Endothelial cell of umbilical vein (primary cell): ENCODE measurements at regions not wholly inside any gene's neighbourhood (a gene's known extent, or its start where the extent isn't known, plus 50 kb on each side); places are given as distances from the start of the nearest gene placed in this dataset.

Experiments
- BruUV-seq: library from RNA; stranded (reverse); fragments of 400-500 nt; replicated peaks from 2 replicates; lab custom pipeline; 2021; lab: Mats Ljungman, UMichigan
- CTCF ChIA-PET: fragments of 300-600, 350-600 bp; sonication (Branson Sonifier 250); formaldehyde crosslinking; loops from one replicate; lab custom pipeline; 2021; ENCODE audit warnings: antibody characterized with exemption, inconsistent platforms; lab: Charles Lee
- POLR2A ChIA-PET: fragments of 300-600, 350-600 bp; sonication (Branson Sonifier 250); formaldehyde crosslinking; loops from one replicate; lab custom pipeline; 2021; ENCODE audit warnings: antibody characterized with exemption, inconsistent platforms; lab: Charles Lee
- DNase-seq: peaks from one replicate; pipeline ENCODE4 v3.0.0-alpha.2; 2011; ENCODE audit warnings: low read depth, low spot score
- FAIRE-seq: peaks from 2 replicates; lab custom pipeline; 2011; peaks lifted over from hg19 to GRCh38; lab: Jason Lieb, UNC
- H2AFZ ChIP-seq: 2 replicates; pipeline ENCODE4 v1.6.0; 2012; ENCODE audit warnings: low read depth, low read length, control low read depth, inconsistent platforms
- H3K27ac ChIP-seq: 2 replicates; pipeline ENCODE4 v1.5.1; 2011; ENCODE audit warnings: low read depth, mild to moderate bottlenecking, control low read depth, low read length, moderate library complexity; ENCODE audit not compliant: insufficient read depth
- H3K27me3 ChIP-seq, 2 experiments: 2 replicates each; pipeline versions ENCODE4 v1.6.0 to v1.6.1; 2011; ENCODE audit warnings: low read length in 2 of 2, mixed read lengths in 1 of 2; ENCODE audit not compliant: control insufficient read depth in 2 of 2, insufficient read depth in 2 of 2
- H3K36me3 ChIP-seq, 2 experiments: 2 replicates in 1 of 2; 3 replicates in 1 of 2; pipeline ENCODE4 v1.5.1; 2011; ENCODE audit warnings: low read length in 2 of 2, mild to moderate bottlenecking in 1 of 2, moderate library complexity in 1 of 2; ENCODE audit not compliant: control insufficient read depth in 2 of 2, insufficient read depth in 2 of 2; ENCODE audit errors: extremely low read depth in 1 of 2
- H3K4me1 ChIP-seq: 3 replicates; pipeline ENCODE4 v1.5.1; 2011; ENCODE audit warnings: mild to moderate bottlenecking, low read length; ENCODE audit not compliant: control insufficient read depth, insufficient read depth; ENCODE audit errors: extremely low read depth
- H3K4me2 ChIP-seq: 2 replicates; pipeline ENCODE4 v1.6.1; 2011; ENCODE audit warnings: low read length, control low read depth, mixed read lengths; ENCODE audit not compliant: insufficient read depth
- H3K4me3 ChIP-seq, 3 experiments: fragments of 200-600 bp in 1 of 3; sonication (generic), shearing (Covaris generic) in 1 of 3; replicated peaks in 1 of 3; 2 replicates each; pipeline ENCODE4 v1.5.1; 2011 to 2016; ENCODE audit warnings: control low read depth in 3 of 3, low read length in 3 of 3, mild to moderate bottlenecking in 2 of 3, inconsistent platforms in 1 of 3, low read depth in 1 of 3, moderate library complexity in 1 of 3; ENCODE audit not compliant: insufficient read depth in 1 of 3
- H3K79me2 ChIP-seq: 2 replicates; pipeline ENCODE4 v1.6.0; 2012; ENCODE audit warnings: low read length, inconsistent platforms; ENCODE audit not compliant: control insufficient read depth, insufficient read depth
- H3K9ac ChIP-seq: replicated peaks from 2 replicates; pipeline ENCODE3; 2011; ENCODE audit warnings: low read length, control low read depth; ENCODE audit not compliant: insufficient read depth; ENCODE audit errors: extremely low read depth
- H3K9me1 ChIP-seq: replicated peaks from 3 replicates; pipeline ENCODE4 v1.6.0; 2011; ENCODE audit warnings: mild to moderate bottlenecking, low read length; ENCODE audit not compliant: control insufficient read depth, insufficient read depth; ENCODE audit errors: extremely low read depth
- H3K9me3 ChIP-seq: replicated peaks from 2 replicates; pipeline ENCODE4 v1.5.1; 2012; ENCODE audit warnings: low read length, inconsistent platforms; ENCODE audit not compliant: control insufficient read depth, insufficient read depth
- H4K20me1 ChIP-seq: replicated peaks from 2 replicates; pipeline ENCODE3; 2011; ENCODE audit warnings: mild to moderate bottlenecking, low read length; ENCODE audit not compliant: control insufficient read depth, insufficient read depth; ENCODE audit errors: extremely low read depth
- CTCF ChIP-seq, 2 donors: IDR thresholded peaks; 1 replicate in 1 of 2; 2 replicates in 1 of 2; pipeline ENCODE4 v1.5.1; 2011; ENCODE audit warnings: low read length in 2 of 2, mild to moderate bottlenecking in 2 of 2, moderate library complexity in 2 of 2, control low read depth in 1 of 2, inconsistent platforms in 1 of 2, low read depth in 1 of 2; ENCODE audit not compliant: insufficient read depth in 1 of 2; ENCODE audit errors: extremely low read depth in 1 of 2
- EZH2 ChIP-seq: IDR thresholded peaks from 2 replicates; pipeline ENCODE4 v1.6.1; 2012; ENCODE audit warnings: borderline replicate concordance, low read depth, mild to moderate bottlenecking, moderate library complexity, low read length, inconsistent platforms; ENCODE audit not compliant: severe bottlenecking
- FOS ChIP-seq: IDR thresholded peaks from 2 replicates; pipeline ENCODE4 v1.6.1; 2011; ENCODE audit warnings: mild to moderate bottlenecking, low read length, moderate library complexity, borderline replicate concordance; ENCODE audit not compliant: insufficient read depth
- GATA2 ChIP-seq: IDR thresholded peaks from 2 replicates; pipeline ENCODE4 v1.7.0; 2011; ENCODE audit warnings: low read depth, mild to moderate bottlenecking, moderate library complexity, mixed read lengths, low read length; ENCODE audit not compliant: insufficient read length, insufficient read depth
- JUN ChIP-seq: IDR thresholded peaks from 2 replicates; pipeline ENCODE4 v1.6.1; 2011; ENCODE audit warnings: borderline replicate concordance, low read depth; ENCODE audit not compliant: insufficient read length, insufficient read depth
- MAX ChIP-seq: IDR thresholded peaks from 2 replicates; pipeline ENCODE4 v1.6.1; 2011; ENCODE audit not compliant: insufficient read depth, insufficient read length
- MYC ChIP-seq: IDR thresholded peaks from one replicate; pipeline ENCODE4 v1.6.1; 2011; ENCODE audit warnings: mild to moderate bottlenecking, low read depth, low read length
- POLR2A ChIP-seq: IDR thresholded peaks from 2 replicates; pipeline ENCODE4 v1.6.1; 2012; ENCODE audit warnings: low read depth, mild to moderate bottlenecking, control low read depth, low read length
- POLR2AphosphoS5 ChIP-seq: IDR thresholded peaks from 2 replicates; pipeline ENCODE4 v1.6.1; 2012; ENCODE audit warnings: low read depth, mild to moderate bottlenecking, control low read depth, low read length, moderate library complexity; ENCODE audit not compliant: insufficient read depth
- dilution Hi-C: fragments of 300-500 bp; cut with MboI; formaldehyde crosslinking; loops from one replicate; pipeline ENCODE4 v1.15.0; 2019; ENCODE audit warnings: low sequenced_read_pairs; ENCODE audit not compliant: extremely low pct_ligation_motif_present
- intact Hi-C: fragments of 100-400 bp; cut with micrococcal nuclease; formaldehyde crosslinking; loops from one replicate; pipeline ENCODE4 v1.10.0; 2022

- Histone ChIP-seq H3K79me2 (no peaks in the 10 kb centered on the region), H3K4me3 (no peak overlapping the region), H3K4me1 (no peaks in the 10 kb centered on the region), H4K20me1 (no peaks in the 10 kb centered on the region), H3K9me3 (no peaks in the 10 kb centered on the region), H3K27me3 (no peaks in the 10 kb centered on the region), H3K27ac (no peak overlapping the region), H3K9ac (no peak overlapping the region), H3K4me2 (no peak overlapping the region), H2AFZ (no peak overlapping the region), H3K36me3 (no peaks in the 10 kb centered on the region), H3K9me1 (no peaks in the 10 kb centered on the region)
- FAIRE-seq (no peak), DNase-seq (no peak)
- dilution Hi-C loops = no loop called here
- BruUV-seq = no TSS peak
- ChIA-PET POLR2A (no interaction called here), CTCF (interaction anchor here (1.6 kb wide), 1 partner anchor 33 kb away, joined by 3 read pairs; no protein-coding TSS in a partner anchor)
- TF ChIP-seq GATA2 = no peak
- TF ChIP-seq POLR2AphosphoS5 = no peak
- no peak for TF ChIP-seq POLR2A
- TF ChIP-seq MYC = no peak
- TF ChIP-seq JUN = no peak
- no peak for TF ChIP-seq CTCF (IDR thresholded peaks at IDR 0.05; ENCODE audit: extremely low read depth in 1 of 2, insufficient read depth in 1 of 2, low read depth in 1 of 2, low read length in 2 of 2)
- TF ChIP-seq MAX = no peak
- no peak for TF ChIP-seq EZH2
- TF ChIP-seq FOS = no peak
- intact Hi-C loops = no loop called here
Measured at GRCh38 chr1:224819861-224820260, 109.6 kb upstream of the DNAH14 start.
